Fibroblast of lung (primary cell): ENCODE measurements at regions not wholly inside any gene's neighbourhood (a gene's known extent, or its start where the extent isn't known, plus 50 kb on each side); places are given as distances from the start of the nearest gene placed in this dataset.
"Not testable (repeated sequence)": the region's sequence is repeated elsewhere in the genome, so short reads cannot be mapped to it uniquely, and the experiment has no call there.

Source experiments
- DNase-seq, 2 donors: peaks; one replicate each; pipeline versions ENCODE4 v3.0.0 to v3.0.0-alpha.2; 2010; ENCODE audit warnings: low read depth in 2 of 2
- H2AFZ ChIP-seq: 2 replicates; pipeline ENCODE4 v1.5.1; 2012; ENCODE audit warnings: low read length, control low read depth, inconsistent platforms
- H3K27ac ChIP-seq: 2 replicates; pipeline ENCODE4 v1.5.1; 2011; ENCODE audit warnings: low read length, control low read depth; ENCODE audit not compliant: insufficient read depth
- H3K27me3 ChIP-seq: 2 replicates; pipeline ENCODE4 v1.5.1; 2011; ENCODE audit warnings: mild to moderate bottlenecking, low read length; ENCODE audit not compliant: control insufficient read depth, insufficient read depth
- H3K36me3 ChIP-seq: 2 replicates; pipeline ENCODE4 v1.5.1; 2011; ENCODE audit warnings: low read length; ENCODE audit not compliant: control insufficient read depth, insufficient read depth
- H3K4me1 ChIP-seq: 2 replicates; pipeline ENCODE4 v1.5.1; 2011; ENCODE audit warnings: low read length; ENCODE audit not compliant: control insufficient read depth, insufficient read depth; ENCODE audit errors: extremely low read depth
- H3K4me2 ChIP-seq: 2 replicates; pipeline ENCODE4 v1.5.1; 2011; ENCODE audit warnings: low read length, control low read depth; ENCODE audit not compliant: insufficient read depth; ENCODE audit errors: extremely low read depth
- H3K4me3 ChIP-seq, 4 experiments: fragments of 200-600 bp in 1 of 4; sonication (generic) in 1 of 4; replicated peaks in 1 of 4; 2 replicates each; pipeline ENCODE4 v1.5.1; 2011 to 2016; ENCODE audit warnings: low read length in 4 of 4, low read depth in 3 of 4, mild to moderate bottlenecking in 3 of 4, control low read depth in 2 of 4, inconsistent platforms in 1 of 4, mixed read lengths in 1 of 4; ENCODE audit not compliant: insufficient read depth in 1 of 4; ENCODE audit errors: control extremely low read depth in 1 of 4
- H3K79me2 ChIP-seq: 2 replicates; pipeline ENCODE4 v1.5.1; 2012; ENCODE audit warnings: mild to moderate bottlenecking, low read length, inconsistent platforms; ENCODE audit not compliant: control insufficient read depth, insufficient read depth
- H3K9ac ChIP-seq: 2 replicates; pipeline ENCODE4 v1.5.1; 2011; ENCODE audit warnings: mild to moderate bottlenecking, low read length, control low read depth; ENCODE audit not compliant: insufficient read depth
- H3K9me3 ChIP-seq: 2 replicates; pipeline ENCODE4 v1.5.1; 2012; ENCODE audit warnings: low read depth, low read length; ENCODE audit not compliant: control insufficient read depth, insufficient read depth
- H4K20me1 ChIP-seq: 2 replicates; pipeline ENCODE4 v1.5.1; 2011; ENCODE audit warnings: low read length; ENCODE audit not compliant: control insufficient read depth, insufficient read depth; ENCODE audit errors: extremely low read depth
- EZH2 ChIP-seq: IDR thresholded peaks from 2 replicates; pipeline ENCODE4 v1.5.1; 2012; ENCODE audit warnings: low read length, control low read depth, mild to moderate bottlenecking; ENCODE audit errors: missing control alignments
- TF ChIP-seq, protein P1 (sequence below), 2 donors: IDR thresholded peaks in 1 of 2; conservative IDR thresholded peaks in 1 of 2; 1 replicate in 1 of 2; 2 replicates in 1 of 2; pipeline ENCODE4 v1.5.1; 2011 to 2012; ENCODE audit warnings: low read length in 2 of 2, control low read depth in 1 of 2, inconsistent platforms in 1 of 2, low read depth in 1 of 2, mild to moderate bottlenecking in 1 of 2

GRCh38 chr2:4792126-4792525 is 900.1 kb upstream of the SOX11 start:
- Histone ChIP-seq H3K79me2 (no peaks in the 10 kb centered on the region), H3K9ac (no peak overlapping the region), H3K4me1 (no peaks in the 10 kb centered on the region), H3K27ac (no peak overlapping the region), H3K9me3 (no peaks in the 10 kb centered on the region), H3K36me3 (no peaks in the 10 kb centered on the region), H3K27me3 (no peaks in the 10 kb centered on the region), H2AFZ (no peak overlapping the region), H3K4me3 (no peak overlapping the region), H4K20me1 (no peaks in the 10 kb centered on the region), H3K4me2 (no peak overlapping the region)
- DNase-seq = no peak
- TF ChIP-seq, protein P1, sequence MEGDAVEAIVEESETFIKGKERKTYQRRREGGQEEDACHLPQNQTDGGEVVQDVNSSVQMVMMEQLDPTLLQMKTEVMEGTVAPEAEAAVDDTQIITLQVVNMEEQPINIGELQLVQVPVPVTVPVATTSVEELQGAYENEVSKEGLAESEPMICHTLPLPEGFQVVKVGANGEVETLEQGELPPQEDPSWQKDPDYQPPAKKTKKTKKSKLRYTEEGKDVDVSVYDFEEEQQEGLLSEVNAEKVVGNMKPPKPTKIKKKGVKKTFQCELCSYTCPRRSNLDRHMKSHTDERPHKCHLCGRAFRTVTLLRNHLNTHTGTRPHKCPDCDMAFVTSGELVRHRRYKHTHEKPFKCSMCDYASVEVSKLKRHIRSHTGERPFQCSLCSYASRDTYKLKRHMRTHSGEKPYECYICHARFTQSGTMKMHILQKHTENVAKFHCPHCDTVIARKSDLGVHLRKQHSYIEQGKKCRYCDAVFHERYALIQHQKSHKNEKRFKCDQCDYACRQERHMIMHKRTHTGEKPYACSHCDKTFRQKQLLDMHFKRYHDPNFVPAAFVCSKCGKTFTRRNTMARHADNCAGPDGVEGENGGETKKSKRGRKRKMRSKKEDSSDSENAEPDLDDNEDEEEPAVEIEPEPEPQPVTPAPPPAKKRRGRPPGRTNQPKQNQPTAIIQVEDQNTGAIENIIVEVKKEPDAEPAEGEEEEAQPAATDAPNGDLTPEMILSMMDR (conservative IDR thresholded peaks at IDR 0.05 in 1 of 2, IDR thresholded peaks at IDR 0.05 in 1 of 2; ENCODE audit: low read depth in 1 of 2, low read length in 2 of 2) = no peak
- no peak for TF ChIP-seq EZH2

DNA sequence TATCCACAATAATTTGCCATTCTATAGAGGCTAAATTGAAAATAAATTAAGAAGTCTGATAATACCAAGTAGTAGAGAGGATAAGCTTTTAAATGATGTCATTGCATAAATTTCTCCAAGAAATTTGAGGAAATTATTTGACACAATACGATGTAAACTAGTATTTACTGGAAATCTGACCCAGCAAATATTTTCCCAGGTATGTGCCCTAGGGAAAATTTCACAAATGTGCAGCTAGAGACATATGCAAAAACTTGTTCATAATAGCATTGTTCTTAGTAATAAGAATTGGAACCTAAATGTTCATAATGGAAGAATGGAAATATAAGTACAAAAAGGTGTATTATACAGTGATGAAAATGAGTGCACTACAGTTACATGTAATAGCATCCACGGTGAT is 888.8 kb upstream of the SOX11 start:
- no peaks in the 10 kb centered on the region for H3K79me2 ChIP-seq
- no peaks in the 10 kb centered on the region for H3K9me3 ChIP-seq
- no peak for TF ChIP-seq EZH2
- TF ChIP-seq, protein P1 (conservative IDR thresholded peaks at IDR 0.05 in 1 of 2, IDR thresholded peaks at IDR 0.05 in 1 of 2; ENCODE audit: low read depth in 1 of 2, low read length in 2 of 2) = no peak
- no peak overlapping the region for H3K4me3 ChIP-seq
- H3K27me3 ChIP-seq = no peaks in the 10 kb centered on the region
- H4K20me1 ChIP-seq = no peaks in the 10 kb centered on the region
- H2AFZ ChIP-seq = no peak overlapping the region
- no peak overlapping the region for H3K4me2 ChIP-seq
- no peaks in the 10 kb centered on the region for H3K36me3 ChIP-seq
- no peak overlapping the region for H3K27ac ChIP-seq
- no peaks in the 10 kb centered on the region for H3K4me1 ChIP-seq
- no peak for DNase-seq
- no peak overlapping the region for H3K9ac ChIP-seq

DNA sequence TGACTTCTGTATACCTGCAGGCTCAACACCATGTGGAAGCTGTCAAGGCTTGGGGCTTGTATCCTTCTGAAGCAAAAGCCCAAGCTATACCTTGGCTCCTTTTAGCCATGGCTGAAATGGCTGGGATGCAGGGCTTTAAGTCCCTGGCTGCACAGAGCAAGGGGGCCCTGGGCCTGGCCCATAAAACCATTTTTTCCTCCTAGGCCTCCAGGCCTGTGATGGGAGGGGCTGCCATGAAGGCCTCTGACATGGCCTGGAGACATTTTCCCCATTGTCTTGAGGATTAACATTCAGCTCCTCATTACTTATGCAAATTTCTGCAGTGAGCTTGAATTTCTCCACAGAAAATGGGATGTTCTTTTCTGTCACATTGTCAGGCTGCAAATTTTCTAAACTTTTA is 878.0 kb upstream of the SOX11 start:
- DNase-seq, H3K4me2 ChIP-seq: not testable (repeated sequence)

GRCh38 chr2:4827836-4828235 is 864.3 kb upstream of the SOX11 start:
- no peak overlapping the region for H2AFZ ChIP-seq
- H3K9me3 ChIP-seq = no peaks in the 10 kb centered on the region
- no peaks in the 10 kb centered on the region for H3K4me1 ChIP-seq
- H3K36me3 ChIP-seq = no peaks in the 10 kb centered on the region
- no peaks in the 10 kb centered on the region for H3K79me2 ChIP-seq
- TF ChIP-seq, protein P1 (conservative IDR thresholded peaks at IDR 0.05 in 1 of 2, IDR thresholded peaks at IDR 0.05 in 1 of 2; ENCODE audit: low read depth in 1 of 2, low read length in 2 of 2) = no peak
- no peak for TF ChIP-seq EZH2
- H3K4me2 ChIP-seq = no peak overlapping the region
- DNase-seq = no peak
- H4K20me1 ChIP-seq = no peaks in the 10 kb centered on the region
- H3K9ac ChIP-seq = no peak overlapping the region
- no peak overlapping the region for H3K4me3 ChIP-seq
- no peak overlapping the region for H3K27ac ChIP-seq
- no peaks in the 10 kb centered on the region for H3K27me3 ChIP-seq

More for the DNA sequence above, 878.0 kb upstream of the SOX11 start:
- H3K36me3 ChIP-seq, H4K20me1 ChIP-seq, H2AFZ ChIP-seq, H3K27me3 ChIP-seq, H3K4me3 ChIP-seq, H3K9ac ChIP-seq, H3K27ac ChIP-seq, H3K9me3 ChIP-seq, H3K4me1 ChIP-seq, H3K79me2 ChIP-seq: not testable (repeated sequence)
